CD4-positive, alpha-beta T cell (primary cell): ENCODE measurements at regions not wholly inside any gene's neighbourhood (a gene's known extent, or its start where the extent isn't known, plus 50 kb on each side); places are given as distances from the start of the nearest gene placed in this dataset.

Experiments
- ATAC-seq: fragments of 200-7000 bp; cut with Tn5 transposase; one replicate; pipeline ENCODE4 v1.10.0; 2022; ENCODE audit warnings: mild to moderate bottlenecking; ENCODE audit not compliant: poor library complexity
- CTCF ChIA-PET: fragments of 350-600 bp; sonication (Branson Sonifier 250); formaldehyde crosslinking; loops from one replicate; lab custom pipeline; 2021; ENCODE audit warnings: antibody characterized with exemption, inconsistent platforms; lab: Charles Lee
- POLR2A ChIA-PET: fragments of 350-600 bp; sonication (Branson Sonifier 250); formaldehyde crosslinking; loops from one replicate; lab custom pipeline; 2021; ENCODE audit warnings: antibody characterized with exemption, inconsistent platforms; lab: Charles Lee
- DNase-seq, 14 experiments: peaks; one replicate each; pipeline ENCODE4 v3.0.0-alpha.2; 2013 to 2020; ENCODE audit warnings: mixed read lengths in 2 of 14
- H3K27ac ChIP-seq, 2 donors: one replicate each; pipeline versions ENCODE4 v1.5.1 to v1.7.0; 2013; ENCODE audit warnings: low read length in 2 of 2, low read depth in 1 of 2, mild to moderate bottlenecking in 1 of 2
- H3K27me3 ChIP-seq, 2 experiments: 1 replicate in 1 of 2; 2 replicates in 1 of 2; pipeline versions ENCODE4 v1.6.1 to v1.7.0; 2013; ENCODE audit warnings: low read length in 2 of 2, control low read depth in 1 of 2, mild to moderate bottlenecking in 1 of 2, moderate library complexity in 1 of 2; ENCODE audit not compliant: insufficient read depth in 2 of 2, control insufficient read depth in 1 of 2
- H3K36me3 ChIP-seq: one replicate; pipeline ENCODE4 v1.6.1; 2013; ENCODE audit warnings: low read length, control low read depth; ENCODE audit not compliant: insufficient read depth
- H3K4me1 ChIP-seq: one replicate; pipeline ENCODE4 v1.6.1; 2013; ENCODE audit warnings: low read length, control low read depth; ENCODE audit not compliant: insufficient read depth
- H3K4me3 ChIP-seq: one replicate; pipeline ENCODE4 v1.5.1; 2013; ENCODE audit warnings: mild to moderate bottlenecking, low read length, moderate library complexity
- H3K9me3 ChIP-seq, 2 experiments: 1 replicate in 1 of 2; 2 replicates in 1 of 2; pipeline versions ENCODE4 v1.6.1 to v1.7.0; 2013; ENCODE audit warnings: low read length in 2 of 2, mild to moderate bottlenecking in 2 of 2, control low read depth in 1 of 2, moderate library complexity in 1 of 2; ENCODE audit not compliant: control insufficient read depth in 1 of 2, insufficient read depth in 1 of 2
- H3K27ac Mint-ChIP-seq: one replicate; pipeline ENCODE4 v1.8.0; 2020; ENCODE audit warnings: mixed read lengths
- H3K27me3 Mint-ChIP-seq: one replicate; pipeline ENCODE4 v1.8.0; 2021; ENCODE audit warnings: mixed read lengths
- H3K36me3 Mint-ChIP-seq: one replicate; pipeline ENCODE4 v1.8.0; 2021; ENCODE audit warnings: low read depth, mixed read lengths
- H3K4me1 Mint-ChIP-seq: one replicate; pipeline ENCODE4 v1.8.0; 2021; ENCODE audit warnings: low read depth, mixed read lengths
- H3K4me3 Mint-ChIP-seq: one replicate; pipeline ENCODE4 v1.8.0; 2020; ENCODE audit warnings: mild to moderate bottlenecking, mixed read lengths
- H3K9me3 Mint-ChIP-seq: one replicate; pipeline ENCODE4 v1.8.0; 2020; ENCODE audit warnings: mixed read lengths
- CTCF ChIP-seq: fragments of 200-600 bp; IDR thresholded peaks from one replicate; pipeline ENCODE4 v1.8.0; 2022; ENCODE audit warnings: antibody characterized with exemption, mild to moderate bottlenecking
- intact Hi-C, 2 experiments: fragments of 100-400 bp; cut with DNase I in 1 of 2; cut with micrococcal nuclease in 1 of 2; formaldehyde crosslinking; loops; one replicate each; pipeline versions ENCODE4 v1.15.1 to v1.9.0; 2023 to 2025; cut with DNase I, micrococcal nuclease

GRCh38 chr3:140809316-140809715 lies 131.5 kb downstream of the TRIM42 start:
- no peak for TF ChIP-seq CTCF
- intact Hi-C loops: no loop called here
- no peak overlapping the region for H3K27ac ChIP-seq
- Mint-ChIP-seq H3K4me1 (no peaks in the 10 kb centered on the region), H3K36me3 (no peaks in the 10 kb centered on the region), H3K27me3 (peaks cover 4% of the 10 kb centered on the region), H3K9me3 (peaks cover 2% of the 10 kb centered on the region), H3K27ac (no peak overlapping the region), H3K4me3 (no peak overlapping the region)
- DNase-seq: no peak
- H3K4me3 ChIP-seq: no peak overlapping the region
- H3K36me3 ChIP-seq: no peaks in the 10 kb centered on the region
- H3K9me3 ChIP-seq: peaks cover 0 to 4% of the 10 kb centered on the region in 2 experiments
- ChIA-PET POLR2A (no interaction called here), CTCF (no interaction called here)
- H3K27me3 ChIP-seq: peaks cover 0 to 6% of the 10 kb centered on the region in 2 experiments
- ATAC-seq: no peak
- no peaks in the 10 kb centered on the region for H3K4me1 ChIP-seq

GRCh38 chr3:140816372-140817195 lies 125.1 kb upstream of the SLC25A36 start:
- Mint-ChIP-seq H3K27me3 (no peaks in the 10 kb centered on the region), H3K27ac (no peak overlapping the region), H3K9me3 (no peaks in the 10 kb centered on the region), H3K4me3 (no peak overlapping the region), H3K4me1 (no peaks in the 10 kb centered on the region), H3K36me3 (no peaks in the 10 kb centered on the region)
- Histone ChIP-seq H3K27me3 (no peaks in the 10 kb centered on the region), H3K27ac (no peak overlapping the region), H3K9me3 (no peaks in the 10 kb centered on the region), H3K4me3 (no peak overlapping the region), H3K36me3 (no peaks in the 10 kb centered on the region), H3K4me1 (no peaks in the 10 kb centered on the region)
- ChIA-PET POLR2A (no interaction called here), CTCF (interaction anchor here (1.0 kb wide), 1 partner anchor 15 kb away, joined by 3 read pairs; no protein-coding TSS in a partner anchor)
- DNase-seq (peak in 1 of 14 experiments; percentile 2), ATAC-seq (no peak)
- no peak for TF ChIP-seq CTCF
- intact Hi-C loops: no loop called here

GRCh38 chr3:140821493-140821892 lies 120.1 kb upstream of the SLC25A36 start:
- ChIA-PET POLR2A (no interaction called here), CTCF (no interaction called here)
- no peak for TF ChIP-seq CTCF
- Mint-ChIP-seq H3K4me1 (no peaks in the 10 kb centered on the region), H3K9me3 (no peaks in the 10 kb centered on the region), H3K27me3 (no peaks in the 10 kb centered on the region), H3K4me3 (no peak overlapping the region), H3K36me3 (no peaks in the 10 kb centered on the region), H3K27ac (no peak overlapping the region)
- H3K27ac ChIP-seq: no peak overlapping the region
- no peaks in the 10 kb centered on the region for H3K27me3 ChIP-seq
- no peak for ATAC-seq
- H3K36me3 ChIP-seq: no peaks in the 10 kb centered on the region
- no peak overlapping the region for H3K4me3 ChIP-seq
- no peaks in the 10 kb centered on the region for H3K4me1 ChIP-seq
- no peaks in the 10 kb centered on the region for H3K9me3 ChIP-seq
- intact Hi-C loops: no loop called here
- DNase-seq: no peak
